Osteoblast (primary cell): ENCODE measurements at regions not wholly inside any gene's neighbourhood (a gene's known extent, or its start where the extent isn't known, plus 50 kb on each side); places are given as distances from the start of the nearest gene placed in this dataset.

Source experiments
- DNase-seq: peaks from one replicate; pipeline ENCODE4 v3.0.0; 2011; ENCODE audit warnings: low spot score, mixed read lengths; ENCODE audit not compliant: insufficient read length; ENCODE audit errors: missing footprints
- H2AFZ ChIP-seq: 2 replicates; pipeline ENCODE4 v1.6.0; 2011; ENCODE audit warnings: mild to moderate bottlenecking, low read length
- H3K27ac ChIP-seq: 2 replicates; pipeline ENCODE4 v1.5.1; 2011; ENCODE audit warnings: mild to moderate bottlenecking, low read depth, low read length, moderate library complexity
- H3K27me3 ChIP-seq: 2 replicates; pipeline ENCODE4 v1.6.0; 2012; ENCODE audit warnings: mild to moderate bottlenecking, control low read depth, inconsistent platforms, low read length, moderate library complexity; ENCODE audit not compliant: insufficient read depth
- H3K36me3 ChIP-seq: 2 replicates; pipeline ENCODE4 v1.5.1; 2011; ENCODE audit warnings: mild to moderate bottlenecking, low read length, control low read depth, moderate library complexity; ENCODE audit not compliant: insufficient read depth
- H3K4me1 ChIP-seq: 2 replicates; pipeline ENCODE4 v1.5.1; 2011; ENCODE audit warnings: mild to moderate bottlenecking, low read length, control low read depth, moderate library complexity; ENCODE audit not compliant: insufficient read depth
- H3K4me2 ChIP-seq: 2 replicates; pipeline ENCODE4 v1.6.0; 2011; ENCODE audit warnings: mild to moderate bottlenecking, low read length; ENCODE audit not compliant: insufficient read depth
- H3K4me3 ChIP-seq: fragments of 200-600 bp; sonication (generic); 3 replicates; pipeline ENCODE4 v1.5.1; 2012; ENCODE audit warnings: mild to moderate bottlenecking, low read length, inconsistent platforms; ENCODE audit not compliant: insufficient read depth
- H3K79me2 ChIP-seq: 2 replicates; pipeline ENCODE4 v1.6.0; 2012; ENCODE audit warnings: mild to moderate bottlenecking, low read length, control low read depth, inconsistent platforms; ENCODE audit not compliant: insufficient read depth
- H3K9me3 ChIP-seq: 2 replicates; pipeline ENCODE4 v1.5.1; 2011; ENCODE audit warnings: low read depth, low read length, control low read depth
- H4K20me1 ChIP-seq: 2 replicates; pipeline ENCODE4 v1.6.0; 2012; ENCODE audit warnings: mild to moderate bottlenecking, low read length, control low read depth; ENCODE audit not compliant: insufficient read depth
- CTCF ChIP-seq: IDR thresholded peaks from 2 replicates; pipeline ENCODE4 v1.5.1; 2011; ENCODE audit warnings: mild to moderate bottlenecking, low read depth, low read length, moderate library complexity; ENCODE audit errors: extremely low read depth

DNA sequence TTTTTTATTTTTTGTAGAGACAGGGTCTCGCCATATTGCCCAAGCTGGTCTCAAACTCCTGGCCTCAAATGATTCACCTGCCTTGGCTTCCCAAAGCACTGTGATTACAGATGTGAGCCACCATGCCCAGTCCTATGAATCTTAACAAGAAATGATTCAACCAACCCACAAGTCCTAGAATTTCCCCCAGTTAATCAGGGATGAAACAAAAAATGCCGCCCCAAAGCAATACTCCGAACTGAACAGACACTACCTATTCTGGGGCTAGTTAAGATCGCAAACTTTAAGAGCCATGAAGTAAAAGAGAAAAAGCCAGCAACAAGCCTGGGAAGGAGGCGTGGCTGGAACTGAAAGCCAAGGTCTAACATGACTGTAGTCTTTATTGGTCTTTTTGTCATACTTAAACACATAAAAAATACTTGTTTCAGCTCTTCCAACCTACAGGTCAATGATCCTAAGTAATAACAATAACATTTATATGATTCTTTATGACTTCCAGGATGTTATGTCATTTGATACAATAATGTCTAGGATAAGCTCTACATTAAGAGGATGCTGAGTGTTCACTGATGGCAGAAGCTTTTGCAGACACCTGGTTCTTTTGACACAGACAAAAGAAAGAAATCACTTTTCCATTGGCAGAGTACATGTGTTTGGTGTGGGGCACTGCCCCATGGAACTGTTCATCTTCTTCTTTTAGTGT is 361.1 kb upstream of the TLE4 start:
- H3K27ac ChIP-seq = no peak overlapping the region
- DNase-seq = no peak
- no peak for TF ChIP-seq CTCF

DNA sequence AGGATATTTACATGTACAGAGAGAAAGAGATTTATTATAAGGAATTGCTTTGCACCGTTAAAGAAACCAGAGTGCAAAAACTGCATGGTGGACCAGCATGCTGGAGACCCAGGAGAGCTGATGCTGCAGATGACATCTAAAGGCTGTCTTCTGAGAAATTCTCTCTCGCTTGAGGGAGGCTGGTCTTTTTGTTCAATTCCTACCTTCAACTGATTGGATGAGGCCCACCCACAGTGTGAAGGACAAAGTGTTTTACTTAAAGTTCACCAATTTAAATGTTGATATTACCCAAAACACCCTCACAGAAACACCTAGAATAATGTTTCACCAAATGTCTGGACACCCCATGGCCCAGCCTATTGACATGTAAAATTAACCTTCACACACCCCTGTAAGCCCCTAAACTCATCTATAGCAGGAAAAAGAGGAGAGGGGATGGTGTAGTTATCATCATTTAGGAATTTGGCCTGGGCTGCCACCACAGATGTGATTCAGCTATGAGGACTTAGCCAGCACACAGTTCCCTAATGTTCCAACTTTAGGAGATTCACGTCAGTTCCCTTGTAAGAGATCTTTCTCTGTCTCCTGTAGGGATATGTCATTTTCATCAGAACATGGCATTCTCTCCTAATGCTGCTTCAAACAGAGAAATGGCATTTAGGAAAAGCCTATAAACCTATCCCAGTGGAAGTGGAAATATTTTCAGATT is 358.2 kb upstream of the TLE4 start:
- H3K27ac ChIP-seq = no peak overlapping the region
- H3K4me3 ChIP-seq = no peak overlapping the region
- H3K79me2 ChIP-seq = no peaks in the 10 kb centered on the region
- H3K4me1 ChIP-seq = peaks cover 3% of the 10 kb centered on the region
- no peaks in the 10 kb centered on the region for H3K36me3 ChIP-seq
- no peak overlapping the region for H2AFZ ChIP-seq
- no peaks in the 10 kb centered on the region for H3K27me3 ChIP-seq
- no peaks in the 10 kb centered on the region for H3K9me3 ChIP-seq
- H3K4me2 ChIP-seq = no peak overlapping the region
- no peak for DNase-seq
- no peaks in the 10 kb centered on the region for H4K20me1 ChIP-seq
- TF ChIP-seq CTCF = no peak

More for the DNA sequence above, 361.1 kb upstream of the TLE4 start:
- Histone ChIP-seq H4K20me1 (no peaks in the 10 kb centered on the region), H3K4me3 (no peak overlapping the region), H3K36me3 (no peaks in the 10 kb centered on the region), H3K79me2 (no peaks in the 10 kb centered on the region), H3K27me3 (no peaks in the 10 kb centered on the region), H3K4me2 (no peak overlapping the region), H3K9me3 (no peaks in the 10 kb centered on the region), H2AFZ (no peak overlapping the region), H3K4me1 (peaks cover 3% of the 10 kb centered on the region)

DNA sequence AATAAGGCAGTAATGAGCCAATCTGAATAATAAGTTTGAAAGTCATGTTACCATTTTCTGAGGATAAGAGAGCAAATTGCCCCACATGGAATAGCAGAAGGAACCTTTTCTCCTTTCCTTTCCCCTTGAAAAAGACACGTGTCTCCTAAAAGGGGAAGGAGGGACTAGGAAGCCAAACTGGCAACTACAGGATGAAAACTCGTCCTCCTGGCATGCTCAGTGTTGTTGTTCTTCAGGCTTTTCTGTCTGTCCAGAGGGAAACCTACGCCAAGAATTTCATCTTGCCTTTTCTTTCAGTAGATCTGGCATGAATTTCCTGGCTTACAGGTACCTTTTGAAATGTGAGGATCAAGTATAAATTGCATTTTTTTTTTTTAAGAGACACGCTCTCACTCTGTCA is 355.9 kb upstream of the TLE4 start:
- H2AFZ ChIP-seq = no peak overlapping the region
- no peaks in the 10 kb centered on the region for H4K20me1 ChIP-seq
- no peak overlapping the region for H3K4me3 ChIP-seq
- H3K27me3 ChIP-seq = no peaks in the 10 kb centered on the region
- H3K9me3 ChIP-seq = no peaks in the 10 kb centered on the region
- no peak for DNase-seq
- H3K4me2 ChIP-seq = no peak overlapping the region
- no peak overlapping the region for H3K27ac ChIP-seq
- no peak for TF ChIP-seq CTCF
- H3K4me1 ChIP-seq = peaks cover 10% of the 10 kb centered on the region
- no peaks in the 10 kb centered on the region for H3K79me2 ChIP-seq
- H3K36me3 ChIP-seq = no peaks in the 10 kb centered on the region

DNA sequence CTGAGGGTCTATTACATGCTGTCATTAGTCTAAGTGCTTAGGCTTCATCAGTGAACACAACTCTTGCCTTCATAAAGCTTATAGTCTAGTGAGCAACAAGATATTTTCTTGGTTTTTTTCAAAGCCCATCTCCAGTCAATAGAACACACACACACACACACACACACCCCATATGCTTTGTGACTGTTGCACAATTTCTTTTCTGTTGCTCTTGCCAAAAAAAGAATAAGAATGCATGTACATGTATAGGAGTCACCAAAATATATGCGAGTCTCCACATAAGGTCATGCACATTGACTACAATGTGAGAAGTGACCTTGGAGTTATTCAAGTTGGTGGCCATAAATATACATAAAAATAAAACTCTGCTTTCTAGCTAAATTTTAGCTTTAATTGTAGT is 351.5 kb upstream of the TLE4 start:
- Histone ChIP-seq H3K79me2 (no peaks in the 10 kb centered on the region), H3K9me3 (no peaks in the 10 kb centered on the region), H3K27me3 (no peaks in the 10 kb centered on the region), H3K36me3 (no peaks in the 10 kb centered on the region), H4K20me1 (no peaks in the 10 kb centered on the region), H3K4me3 (no peak overlapping the region), H2AFZ (no peak overlapping the region), H3K27ac (peak overlapping the region; percentile 86), H3K4me2 (no peak overlapping the region), H3K4me1 (peaks cover 18% of the 10 kb centered on the region)
- no peak for TF ChIP-seq CTCF
- no peak for DNase-seq
